ENCODE measurements at regions not wholly inside any gene's neighbourhood (a gene's known extent, or its start where the extent isn't known, plus 50 kb on each side); places are given as distances from the start of the nearest gene placed in this dataset.

DNA sequence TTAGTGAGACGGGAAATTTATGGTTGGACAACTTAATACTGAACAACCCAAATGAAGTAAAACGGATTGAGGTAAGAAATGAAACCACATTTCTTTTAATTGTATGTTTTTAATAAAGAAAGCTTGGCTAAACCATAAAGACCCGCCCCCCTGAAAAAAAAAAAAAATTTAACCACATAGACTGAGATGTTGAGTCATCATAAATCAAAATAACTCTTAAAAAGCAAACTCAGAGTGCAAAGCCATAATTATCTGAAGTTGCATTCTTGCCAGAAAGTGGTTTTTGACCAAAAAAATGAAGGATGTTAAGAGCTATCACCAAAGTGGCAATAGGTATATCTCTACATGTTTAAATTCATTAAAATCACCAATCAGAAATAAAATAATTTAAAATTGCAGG, 101.8 kb upstream of the COL21A1 start:
- H3K27me3 Mint-ChIP-seq (ENCODE audit: insufficient read depth) = peaks cover 6% of the 10 kb centered on the region
- no peaks in the 10 kb centered on the region for H3K36me3 Mint-ChIP-seq (ENCODE audit: low read depth)
- no peak for DNase-seq (ENCODE audit: low spot score)
- no peaks in the 10 kb centered on the region for H3K9me3 Mint-ChIP-seq
- no peaks in the 10 kb centered on the region for H3K4me1 Mint-ChIP-seq (ENCODE audit: low read depth)
- no peak overlapping the region for H3K4me3 Mint-ChIP-seq
- intact Hi-C loops (cut with micrococcal nuclease) = no loop called here
- no peak overlapping the region for H3K27ac Mint-ChIP-seq

DNA sequence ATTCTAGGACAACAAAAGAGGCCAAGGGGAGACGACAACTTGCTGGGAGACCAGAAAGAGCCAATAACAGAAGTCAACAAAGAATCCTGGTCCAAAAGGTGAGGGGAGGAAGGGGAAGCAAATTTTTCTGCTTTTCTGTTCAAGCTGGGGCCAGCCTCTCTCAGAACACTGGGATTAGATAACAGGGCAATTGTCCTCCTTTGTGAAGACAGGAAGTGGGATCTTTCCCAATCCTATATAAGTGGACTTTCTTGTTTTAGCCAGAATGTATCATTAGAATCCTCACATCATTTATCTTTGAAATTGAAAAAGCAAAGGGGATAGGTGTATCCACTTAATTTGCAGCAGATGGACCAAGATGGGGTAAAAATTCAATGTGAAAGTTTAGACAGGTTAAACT, 101.2 kb upstream of the COL21A1 start:
- no peak for DNase-seq (ENCODE audit: low spot score)
- Mint-ChIP-seq H3K9me3 (no peaks in the 10 kb centered on the region), H3K4me1 (ENCODE audit: low read depth) (no peaks in the 10 kb centered on the region), H3K4me3 (no peak overlapping the region), H3K27ac (no peak overlapping the region), H3K36me3 (ENCODE audit: low read depth) (no peaks in the 10 kb centered on the region), H3K27me3 (ENCODE audit: insufficient read depth) (peaks cover 5% of the 10 kb centered on the region)
- intact Hi-C loops (cut with micrococcal nuclease) = no loop called here

DNA sequence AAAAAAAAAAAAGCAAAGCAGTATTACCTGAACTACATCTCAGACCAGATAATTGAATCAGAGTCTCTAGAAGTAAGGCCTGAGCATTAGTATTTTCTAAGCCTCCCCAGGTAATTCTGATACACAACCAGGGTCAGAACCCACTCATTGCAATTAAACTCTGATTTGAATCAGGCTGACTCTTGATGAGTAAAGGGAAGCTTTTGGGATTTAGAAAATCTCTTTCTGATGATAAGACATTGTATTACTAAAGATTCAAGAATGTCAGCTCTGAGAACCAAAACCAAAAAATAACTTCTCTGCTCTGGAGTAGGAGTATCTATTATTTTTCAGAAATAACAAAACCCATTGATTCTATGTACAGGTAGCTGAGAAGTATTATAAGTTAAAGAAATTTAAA, 100.1 kb upstream of the COL21A1 start:
- H3K4me1 Mint-ChIP-seq (ENCODE audit: low read depth) = no peaks in the 10 kb centered on the region
- intact Hi-C loops (cut with micrococcal nuclease) = no loop called here
- no peak overlapping the region for H3K4me3 Mint-ChIP-seq
- no peak for DNase-seq (ENCODE audit: low spot score)
- H3K27me3 Mint-ChIP-seq (ENCODE audit: insufficient read depth) = peaks cover 5% of the 10 kb centered on the region
- H3K27ac Mint-ChIP-seq = no peak overlapping the region
- H3K9me3 Mint-ChIP-seq = no peaks in the 10 kb centered on the region
- H3K36me3 Mint-ChIP-seq (ENCODE audit: low read depth) = no peaks in the 10 kb centered on the region

DNA sequence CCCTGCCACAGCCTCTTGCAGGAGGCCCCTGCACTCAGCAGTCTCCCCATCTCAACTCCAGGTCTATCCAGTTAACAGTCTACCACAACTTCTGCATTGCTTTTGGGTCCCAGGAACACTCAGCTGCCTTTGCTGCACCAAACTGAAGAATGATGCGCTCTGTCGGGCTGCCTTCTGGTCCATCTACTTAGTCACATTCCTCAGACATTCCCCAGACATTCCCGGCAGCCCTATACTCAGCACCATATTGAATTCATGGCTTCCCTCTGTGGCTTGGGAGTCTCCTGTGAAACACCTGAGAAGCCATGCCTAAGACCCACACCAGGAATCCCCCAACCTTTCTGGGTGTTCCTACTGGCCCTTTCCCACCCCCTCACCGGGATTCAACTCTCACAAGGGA, 99.6 kb upstream of the COL21A1 start:
- DNase-seq (ENCODE audit: low spot score) = no peak
- Mint-ChIP-seq H3K4me3 (no peak overlapping the region), H3K4me1 (ENCODE audit: low read depth) (no peaks in the 10 kb centered on the region), H3K36me3 (ENCODE audit: low read depth) (no peaks in the 10 kb centered on the region), H3K27ac (no peak overlapping the region), H3K9me3 (no peaks in the 10 kb centered on the region), H3K27me3 (ENCODE audit: insufficient read depth) (peaks cover 5% of the 10 kb centered on the region)
- intact Hi-C loops (cut with micrococcal nuclease) = no loop called here

DNA sequence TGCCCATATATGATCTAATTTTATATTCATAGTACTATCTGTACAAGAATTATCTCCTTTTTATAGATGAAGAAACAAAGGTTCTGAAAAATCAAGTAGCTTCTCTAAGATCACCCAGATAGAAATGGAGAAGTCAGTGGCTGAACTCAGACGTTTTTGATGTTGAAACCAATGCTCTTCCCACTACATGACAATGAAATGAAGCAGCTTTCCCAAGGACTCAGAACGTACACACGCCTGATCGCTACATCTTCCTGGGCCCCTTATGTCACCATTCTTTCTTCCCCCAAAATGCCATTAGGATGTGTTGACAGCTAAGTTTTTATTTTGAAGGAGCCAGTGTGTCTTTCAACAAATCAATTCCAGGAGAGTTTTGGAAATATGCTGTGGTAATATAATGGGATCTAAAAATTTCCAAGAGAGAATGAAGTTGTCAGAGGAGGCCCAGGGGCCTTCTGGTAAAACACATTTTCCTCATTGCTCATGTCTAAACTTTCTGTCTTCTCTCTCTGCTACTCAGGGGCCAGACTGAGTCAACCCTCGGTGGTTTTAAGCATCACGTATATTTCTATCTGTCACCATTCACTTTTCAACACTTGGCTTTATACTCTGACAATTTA, 98.1 kb upstream of the COL21A1 start:
- intact Hi-C loops (cut with micrococcal nuclease) = no loop called here
- no peak overlapping the region for H3K4me3 Mint-ChIP-seq
- no peaks in the 10 kb centered on the region for H3K36me3 Mint-ChIP-seq (ENCODE audit: low read depth)

DNA sequence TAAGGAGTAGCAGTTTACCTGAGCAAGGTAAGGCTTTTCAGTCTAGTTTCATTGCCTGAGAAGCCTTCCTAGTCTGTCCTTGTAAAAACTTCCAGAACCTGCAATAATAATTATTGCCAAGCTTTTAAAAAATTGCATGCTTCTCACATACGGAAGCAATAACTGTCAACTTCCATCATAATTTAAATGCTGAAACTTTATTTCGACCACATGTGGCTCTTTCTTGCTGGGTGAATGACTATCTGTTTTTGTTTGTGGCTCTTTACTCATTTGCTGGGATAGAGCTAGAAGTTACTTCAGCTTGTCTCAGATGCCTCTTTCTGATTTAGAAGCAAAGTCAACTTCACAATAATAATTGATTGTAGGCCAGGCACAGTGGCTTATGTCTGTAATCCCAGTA, 95.9 kb upstream of the COL21A1 start:
- no peaks in the 10 kb centered on the region for H3K36me3 Mint-ChIP-seq (ENCODE audit: low read depth)
- H3K9me3 Mint-ChIP-seq = no peaks in the 10 kb centered on the region
- intact Hi-C loops (cut with micrococcal nuclease) = loop anchor here (5.0 kb wide), 1 partner anchor 654 kb away; no protein-coding TSS in a partner anchor
- H3K4me1 Mint-ChIP-seq (ENCODE audit: low read depth) = no peaks in the 10 kb centered on the region
- peaks cover 4% of the 10 kb centered on the region for H3K27me3 Mint-ChIP-seq (ENCODE audit: insufficient read depth)
- H3K27ac Mint-ChIP-seq = no peak overlapping the region
- no peak overlapping the region for H3K4me3 Mint-ChIP-seq
- no peak for DNase-seq (ENCODE audit: low spot score)

More for the DNA sequence above, 98.1 kb upstream of the COL21A1 start:
- no peak overlapping the region for H3K27ac Mint-ChIP-seq
- peaks cover 7% of the 10 kb centered on the region for H3K27me3 Mint-ChIP-seq (ENCODE audit: insufficient read depth)
- H3K9me3 Mint-ChIP-seq = no peaks in the 10 kb centered on the region
- no peak for DNase-seq (ENCODE audit: low spot score)
- no peaks in the 10 kb centered on the region for H3K4me1 Mint-ChIP-seq (ENCODE audit: low read depth)

DNA sequence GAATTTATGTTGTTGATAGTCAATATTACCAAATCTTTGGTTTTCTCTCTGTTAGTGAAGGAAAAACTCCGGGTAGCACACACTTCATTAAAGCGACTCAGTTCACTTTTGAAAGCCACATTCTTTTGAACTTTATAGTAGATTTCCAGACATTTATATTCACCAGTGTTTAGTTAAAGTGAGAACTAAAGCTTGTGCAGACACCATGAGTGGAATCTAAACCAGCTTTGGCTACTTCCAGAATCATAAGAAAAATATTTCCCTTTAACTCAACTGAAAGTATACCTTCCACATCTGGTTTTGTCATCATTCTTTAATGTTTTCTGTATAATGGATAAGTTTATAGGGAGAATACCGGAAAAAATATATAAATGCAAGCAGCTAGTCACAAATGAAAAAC, 92.1 kb upstream of the COL21A1 start:
- Mint-ChIP-seq H3K36me3 (ENCODE audit: low read depth) (no peaks in the 10 kb centered on the region), H3K27ac (no peak overlapping the region), H3K4me3 (no peak overlapping the region), H3K27me3 (ENCODE audit: insufficient read depth) (peaks cover 2% of the 10 kb centered on the region), H3K9me3 (no peaks in the 10 kb centered on the region), H3K4me1 (ENCODE audit: low read depth) (no peaks in the 10 kb centered on the region)
- intact Hi-C loops (cut with micrococcal nuclease) = no loop called here
- DNase-seq (ENCODE audit: low spot score) = no peak

DNA sequence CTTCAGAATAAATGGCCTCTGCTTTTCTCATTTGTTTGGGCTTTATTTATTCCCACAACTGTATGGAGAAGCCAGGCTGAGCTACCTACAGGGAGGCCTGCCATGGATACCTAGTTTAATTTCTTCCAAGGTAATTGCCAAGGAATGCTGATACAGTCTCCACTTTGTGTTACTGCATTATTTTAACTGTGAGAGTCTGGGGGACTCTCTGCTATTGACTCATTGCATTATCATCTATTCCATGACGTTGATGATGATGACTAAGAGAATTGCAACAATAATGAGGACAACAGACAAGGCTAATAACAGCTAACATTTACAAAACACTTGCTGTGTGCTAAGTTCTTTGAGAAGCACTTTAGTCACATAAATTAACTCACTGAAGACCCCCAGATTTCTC, 88.3 kb upstream of the COL21A1 start:
- peaks cover 7% of the 10 kb centered on the region for H3K27me3 Mint-ChIP-seq (ENCODE audit: insufficient read depth)
- no peak for DNase-seq (ENCODE audit: low spot score)
- no peaks in the 10 kb centered on the region for H3K4me1 Mint-ChIP-seq (ENCODE audit: low read depth)
- no peak overlapping the region for H3K27ac Mint-ChIP-seq
- intact Hi-C loops (cut with micrococcal nuclease) = no loop called here
- H3K36me3 Mint-ChIP-seq (ENCODE audit: low read depth) = no peaks in the 10 kb centered on the region
- no peak overlapping the region for H3K4me3 Mint-ChIP-seq
- H3K9me3 Mint-ChIP-seq = no peaks in the 10 kb centered on the region

DNA sequence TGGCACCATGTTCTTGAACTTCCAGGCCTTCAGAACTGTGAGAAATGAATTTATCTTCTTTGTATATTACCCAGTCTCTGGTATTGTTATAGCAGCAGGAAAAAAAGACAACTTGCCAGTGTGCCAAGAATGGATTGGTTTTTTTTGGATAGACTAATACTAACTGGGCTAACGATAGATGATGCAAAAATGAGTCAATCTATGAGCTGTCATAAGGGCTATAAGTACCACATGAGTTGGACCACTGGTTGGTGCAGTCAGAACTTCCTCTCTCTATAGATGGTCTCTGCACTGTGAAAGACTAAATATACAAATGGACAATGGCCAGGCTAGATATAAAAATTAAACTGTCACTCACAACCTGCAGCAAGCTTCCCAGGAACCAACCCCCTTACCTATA, 87.6 kb upstream of the COL21A1 start:
- intact Hi-C loops (cut with micrococcal nuclease) = no loop called here
- H3K27me3 Mint-ChIP-seq (ENCODE audit: insufficient read depth) = peaks cover 4% of the 10 kb centered on the region
- no peaks in the 10 kb centered on the region for H3K4me1 Mint-ChIP-seq (ENCODE audit: low read depth)
- H3K27ac Mint-ChIP-seq = no peak overlapping the region
- no peaks in the 10 kb centered on the region for H3K9me3 Mint-ChIP-seq
- DNase-seq (ENCODE audit: low spot score) = no peak
- no peaks in the 10 kb centered on the region for H3K36me3 Mint-ChIP-seq (ENCODE audit: low read depth)
- H3K4me3 Mint-ChIP-seq = no peak overlapping the region

DNA sequence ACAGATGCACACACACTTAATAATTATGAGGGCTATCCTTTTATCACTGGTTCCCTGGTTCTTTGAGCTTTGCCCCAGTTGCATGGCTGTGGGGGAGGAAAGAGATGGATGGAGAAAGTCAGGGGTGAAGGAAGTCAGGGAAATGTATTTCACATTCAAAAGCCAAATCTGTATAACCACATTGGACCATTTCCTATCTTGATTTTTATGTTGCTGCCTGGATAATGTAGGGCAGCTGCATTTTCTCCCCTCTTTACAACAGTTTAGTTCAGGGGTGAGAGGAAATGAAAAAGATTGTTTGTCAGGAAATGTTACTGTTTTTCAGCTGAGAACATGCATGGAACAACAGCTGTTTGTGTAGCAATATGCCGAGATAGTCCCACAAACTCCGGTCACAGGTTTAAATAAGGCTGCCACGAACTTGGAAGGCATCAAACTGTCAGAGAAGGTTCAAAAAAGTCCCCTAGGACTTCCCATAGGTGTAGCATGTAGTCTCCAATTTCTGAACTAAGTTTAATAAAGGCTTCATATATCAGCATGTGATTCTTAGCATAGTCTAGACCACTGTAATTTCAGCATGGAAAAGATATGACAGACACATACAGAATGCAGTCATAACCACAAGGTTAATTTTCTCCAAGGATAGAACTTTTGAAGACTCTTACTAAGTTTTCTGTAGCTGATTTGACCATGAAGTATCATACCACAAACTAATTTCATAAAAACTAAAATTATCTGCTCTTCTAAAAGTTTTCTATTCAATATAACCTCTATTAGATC, 82.1 kb upstream of the COL21A1 start:
- Mint-ChIP-seq H3K9me3 (no peaks in the 10 kb centered on the region), H3K4me3 (no peak overlapping the region), H3K36me3 (ENCODE audit: low read depth) (no peaks in the 10 kb centered on the region), H3K27ac (no peak overlapping the region), H3K27me3 (ENCODE audit: insufficient read depth) (peaks cover 8% of the 10 kb centered on the region), H3K4me1 (ENCODE audit: low read depth) (no peaks in the 10 kb centered on the region)
- intact Hi-C loops (cut with micrococcal nuclease) = no loop called here
- no peak for DNase-seq (ENCODE audit: low spot score)

DNA sequence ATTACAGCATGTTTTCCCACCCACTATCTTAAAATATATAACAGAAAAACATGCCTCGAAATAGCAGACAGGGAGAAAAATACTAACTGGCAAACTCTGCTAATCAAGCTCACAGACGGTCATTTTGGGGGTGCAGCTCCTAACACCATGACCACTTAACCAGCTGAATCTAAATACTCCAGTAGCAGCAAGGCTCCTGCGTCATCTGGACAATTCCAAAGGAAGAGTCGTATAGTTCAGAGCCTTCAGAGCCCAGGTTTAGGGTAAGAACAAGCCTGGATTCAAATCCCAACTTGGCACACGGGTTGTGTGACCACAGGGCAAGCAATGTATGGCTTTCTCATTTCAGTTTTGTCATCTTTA, 81.3 kb upstream of the COL21A1 start:
- H3K4me3 Mint-ChIP-seq = no peak overlapping the region
- H3K9me3 Mint-ChIP-seq = no peaks in the 10 kb centered on the region
- intact Hi-C loops (cut with micrococcal nuclease) = no loop called here
- H3K27me3 Mint-ChIP-seq (ENCODE audit: insufficient read depth) = peaks cover 8% of the 10 kb centered on the region
- H3K27ac Mint-ChIP-seq = no peak overlapping the region
- no peak for DNase-seq (ENCODE audit: low spot score)
- H3K4me1 Mint-ChIP-seq (ENCODE audit: low read depth) = no peaks in the 10 kb centered on the region
- no peaks in the 10 kb centered on the region for H3K36me3 Mint-ChIP-seq (ENCODE audit: low read depth)

DNA sequence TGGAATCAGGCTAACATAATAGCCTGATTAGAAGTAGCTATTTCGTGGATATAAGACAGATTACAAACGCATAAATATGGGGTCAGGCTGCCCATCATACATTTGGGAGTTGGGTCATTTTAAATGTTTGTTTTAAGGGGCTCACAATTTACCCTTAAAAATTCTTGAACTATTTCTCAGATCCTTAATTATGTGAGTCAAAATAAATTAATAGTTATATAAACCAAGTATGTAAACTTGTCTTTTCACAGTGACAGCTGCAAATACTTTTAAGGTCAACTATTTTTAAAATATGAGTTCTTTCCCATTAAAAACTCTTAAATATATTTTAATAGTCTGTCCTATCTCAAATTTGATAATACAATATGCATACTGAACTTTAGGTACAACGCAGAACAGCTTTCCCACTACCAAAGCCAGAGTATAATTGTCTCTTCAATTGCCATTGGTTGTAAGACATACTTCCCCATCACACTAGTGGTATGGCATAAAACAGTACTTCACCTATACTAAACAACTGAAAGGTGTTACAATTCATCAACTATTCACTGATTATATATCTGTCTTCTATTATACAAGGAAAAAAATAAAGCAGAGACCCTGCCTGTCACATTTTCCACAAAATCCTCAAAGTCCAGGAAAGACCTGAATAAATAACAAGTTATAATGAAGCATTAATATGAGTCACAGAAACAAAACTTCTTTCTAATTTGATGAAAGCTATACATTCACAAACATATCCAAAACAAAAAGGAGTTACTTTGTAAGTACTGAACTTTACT, 80.8 kb upstream of the COL21A1 start:
- peaks cover 8% of the 10 kb centered on the region for H3K27me3 Mint-ChIP-seq (ENCODE audit: insufficient read depth)
- intact Hi-C loops (cut with micrococcal nuclease) = no loop called here
- H3K27ac Mint-ChIP-seq = no peak overlapping the region
- no peaks in the 10 kb centered on the region for H3K4me1 Mint-ChIP-seq (ENCODE audit: low read depth)
- H3K4me3 Mint-ChIP-seq = no peak overlapping the region
- H3K36me3 Mint-ChIP-seq (ENCODE audit: low read depth) = no peaks in the 10 kb centered on the region
- H3K9me3 Mint-ChIP-seq = no peaks in the 10 kb centered on the region
- DNase-seq (ENCODE audit: low spot score) = no peak

DNA sequence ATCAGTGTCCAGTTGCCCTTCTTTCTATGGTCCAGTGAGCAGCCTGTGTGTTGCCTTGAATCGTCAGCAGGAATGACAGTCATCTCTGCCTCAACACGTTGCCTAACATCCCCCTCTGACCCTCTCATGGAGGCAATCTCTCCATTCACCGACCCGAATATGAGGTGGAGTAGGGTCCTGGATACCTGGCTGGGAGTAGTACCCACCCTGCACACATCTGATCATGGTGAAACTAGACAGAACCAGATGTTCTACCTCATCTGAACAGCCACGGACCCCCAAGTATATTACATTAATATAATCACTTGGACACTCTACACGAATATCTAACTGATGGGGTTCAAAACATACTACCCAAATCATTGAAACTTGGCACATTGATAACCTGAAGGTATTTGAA, 77.0 kb upstream of the COL21A1 start:
- intact Hi-C loops (cut with micrococcal nuclease) = no loop called here
- Mint-ChIP-seq H3K27ac (no peak overlapping the region), H3K4me1 (ENCODE audit: low read depth) (no peaks in the 10 kb centered on the region), H3K27me3 (ENCODE audit: insufficient read depth) (peaks cover 4% of the 10 kb centered on the region), H3K36me3 (ENCODE audit: low read depth) (no peaks in the 10 kb centered on the region), H3K9me3 (no peaks in the 10 kb centered on the region), H3K4me3 (no peak overlapping the region)
- DNase-seq (ENCODE audit: low spot score) = no peak
